ENCODE measurements at regions not wholly inside any gene's neighbourhood (a gene's known extent, or its start where the extent isn't known, plus 50 kb on each side); places are given as distances from the start of the nearest gene placed in this dataset.

DNA sequence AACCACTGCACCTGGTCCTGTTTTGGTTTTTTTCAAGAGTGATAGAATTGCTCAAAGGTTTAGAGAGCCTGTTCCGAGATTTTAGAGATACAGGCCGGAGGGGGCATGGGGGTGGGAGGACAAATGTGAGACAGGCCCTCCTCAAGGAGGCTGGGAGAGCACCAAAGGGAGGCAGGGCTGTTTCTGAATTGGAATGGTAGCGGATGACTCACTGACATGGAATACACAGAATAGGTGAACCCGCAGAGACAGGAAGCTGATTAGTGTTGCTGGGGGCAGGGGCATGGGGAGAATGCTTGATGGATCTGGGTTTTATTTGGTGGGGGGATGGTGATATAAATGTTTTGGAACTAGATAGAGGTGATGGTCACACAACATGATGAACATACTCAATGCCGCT is 111.0 kb upstream of the MGAT5 start:
- no peak overlapping the region for H3K4me2 ChIP-seq (ENCODE audit: low read depth, low read length)
- intact Hi-C loops (cut with micrococcal nuclease) (no loop called here), dilution Hi-C loops (cut with HindIII; ENCODE audit: low sequenced_read_pairs, unreplicated experiment) (no loop called here), in situ Hi-C loops (cut with MboI; ENCODE audit: low sequenced_read_pairs) (no loop called here)
- no peak overlapping the region for H3K18ac ChIP-seq (ENCODE audit: low read depth, low read length)
- no peak overlapping the region for H3K27ac ChIP-seq (ENCODE audit: insufficient read depth, low read length)
- peak overlapping the region; percentile 24; the same call in 1 of the 2 replicates for H3K4ac ChIP-seq (ENCODE audit: low read depth, low read length)
- H2BK15ac ChIP-seq (ENCODE audit: low read depth, low read length): 0 out of 3 replicates have a peak overlapping the region, but pooled peaks have one; percentile 8
- no peak overlapping the region for H4K5ac ChIP-seq (ENCODE audit: low read depth, low read length)
- no peak overlapping the region; the same call in 1 of the 2 replicates for H3K14ac ChIP-seq (replicated peaks; ENCODE audit: low read depth, low read length)
- no peak overlapping the region for H2AK5ac ChIP-seq (ENCODE audit: low read depth, low read length)
- WGBS, 2 experiments (ENCODE audit: extremely low coverage in 2 of 2, insufficient read length in 1 of 2): 74% methylated on average over 4 of the region's 5 CpGs; no CpG with 5 or more reads in 1 of the 2 experiments
- H3K36me3 ChIP-seq (ENCODE audit: control insufficient read depth, insufficient read depth, low read length): peaks cover 15% of the 10 kb centered on the region
- no peak overlapping the region for H4K8ac ChIP-seq (ENCODE audit: low read depth in 2 of 2, low read length in 2 of 2)
- no peak overlapping the region for H3K4me3 ChIP-seq (ENCODE audit: insufficient read depth, low read depth, low read length)
- peak; percentile 39 for DNase-seq
- no peak overlapping the region for H2AK9ac ChIP-seq (replicated peaks; ENCODE audit: low read depth, low read length, poor library complexity)
- H3K9me1 ChIP-seq (ENCODE audit: insufficient read depth, low read length): peaks cover 28% of the 10 kb centered on the region
- peak overlapping the region; percentile 35; the same call in 1 of the 2 replicates for H2BK120ac ChIP-seq (ENCODE audit: low read depth, low read length)
- H3K9ac ChIP-seq (ENCODE audit: low read depth, low read length): no peak overlapping the region
- BruUV-seq (replicated peaks): no TSS peak
- ChIA-PET CTCF (no interaction called here), POLR2A (ENCODE audit: unreplicated experiment) (no interaction called here)
- no peak for ATAC-seq (ENCODE audit: low read depth)
- H4K91ac ChIP-seq (ENCODE audit: insufficient read depth, low read depth, low read length): peak overlapping the region; percentile 17; the same call in 1 of the 2 replicates
- H3K4me1 ChIP-seq (ENCODE audit: control insufficient read depth, insufficient read depth, low read length): peaks cover 18% of the 10 kb centered on the region
- H2AFZ ChIP-seq (replicated peaks; ENCODE audit: low read length, poor library complexity): no peak overlapping the region
- H3K9me3 ChIP-seq (ENCODE audit: control insufficient read depth, insufficient read depth, low read length): no peaks in the 10 kb centered on the region
- H3K56ac ChIP-seq (ENCODE audit: extremely low read depth, insufficient read depth, low read length): no peak overlapping the region
- H2BK20ac ChIP-seq (ENCODE audit: low read depth, low read length): no peak overlapping the region
- TF ChIP-seq CHD1 (IDR thresholded peaks at IDR 0.05; ENCODE audit: low read depth, low read length) (no peak), ELK1 (IDR thresholded peaks at IDR 0.05; ENCODE audit: borderline replicate concordance, low read depth, low read length) (no peak), FOS (IDR thresholded peaks at IDR 0.05; ENCODE audit: low read depth, low read length) (no peak)
- H3K23ac ChIP-seq (ENCODE audit: low read depth, low read length): no peak overlapping the region
- H4K20me1 ChIP-seq (ENCODE audit: insufficient read depth, low read length): peaks cover 72% of the 10 kb centered on the region
- H2BK5ac ChIP-seq (ENCODE audit: low read depth, low read length, poor library complexity, severe bottlenecking): peak overlapping the region; percentile 5
- H3K79me1 ChIP-seq (ENCODE audit: low read depth in 1 of 2, low read length in 2 of 2): peaks cover 63 to 92% of the 10 kb centered on the region in 2 experiments
- no peaks in the 10 kb centered on the region for H3K27me3 ChIP-seq (ENCODE audit: control insufficient read depth, insufficient read depth, low read length)
